ENCODE measurements at regions not wholly inside any gene's neighbourhood (a gene's known extent, or its start where the extent isn't known, plus 50 kb on each side); places are given as distances from the start of the nearest gene placed in this dataset.
"Not testable (repeated sequence)": the region's sequence is repeated elsewhere in the genome, so short reads cannot be mapped to it uniquely, and the experiment has no call there.

- DNase-seq (ENCODE audit: low read depth), result not testable (repeated sequence)
Measured at GRCh38 chr3:195634426-195635261, 50.9 kb upstream of the APOD start.
